ENCODE measurements at regions not wholly inside any gene's neighbourhood (a gene's known extent, or its start where the extent isn't known, plus 50 kb on each side); places are given as distances from the start of the nearest gene placed in this dataset.

GRCh38 chr10:18976696-18977251 lies 71.8 kb upstream of the MALRD1 start:
- no peaks in the 10 kb centered on the region for H3K79me2 ChIP-seq (ENCODE audit: insufficient read depth, low read length)
- H3K27ac ChIP-seq (ENCODE audit: low read length), result no peak overlapping the region
- no peak overlapping the region for H3K4me3 ChIP-seq (ENCODE audit: low read depth in 1 of 2, low read length in 2 of 2)
- H3K4me1 ChIP-seq (ENCODE audit: insufficient read depth, low read length), result no peaks in the 10 kb centered on the region
- no peaks in the 10 kb centered on the region for H3K9me3 ChIP-seq (ENCODE audit: insufficient read depth, low read length, severe bottlenecking)
- no peak for TF ChIP-seq EZH2 (IDR thresholded peaks at IDR 0.05; ENCODE audit: borderline replicate concordance, low read depth, low read length, severe bottlenecking)
- no peak for TF ChIP-seq CTCF (IDR thresholded peaks at IDR 0.05; ENCODE audit: borderline replicate concordance, extremely low read depth, low read length, poor library complexity, severe bottlenecking)
- ATAC-seq (ENCODE audit: insufficient read depth, low read depth) (no peak), DNase-seq (no peak)
- no peaks in the 10 kb centered on the region for H3K36me3 ChIP-seq (ENCODE audit: insufficient read depth, low read length)
- H2AFZ ChIP-seq (ENCODE audit: low read depth, low read length), result no peak overlapping the region
- H3K27me3 ChIP-seq (ENCODE audit: insufficient read depth, low read length, poor library complexity), result no peaks in the 10 kb centered on the region
- H4K20me1 ChIP-seq (ENCODE audit: insufficient read depth, low read length), result no peaks in the 10 kb centered on the region
- no peak overlapping the region for H3K4me2 ChIP-seq (ENCODE audit: insufficient read depth, low read length)
- H3K9ac ChIP-seq (ENCODE audit: low read depth, low read length), result no peak overlapping the region

GRCh38 chr10:18980089-18980629 lies 68.4 kb upstream of the MALRD1 start:
- no peaks in the 10 kb centered on the region for H3K9me3 ChIP-seq (ENCODE audit: insufficient read depth, low read length, severe bottlenecking)
- no peak overlapping the region for H3K9ac ChIP-seq (ENCODE audit: low read depth, low read length)
- H3K27me3 ChIP-seq (ENCODE audit: insufficient read depth, low read length, poor library complexity), result no peaks in the 10 kb centered on the region
- TF ChIP-seq EZH2 (IDR thresholded peaks at IDR 0.05; ENCODE audit: borderline replicate concordance, low read depth, low read length, severe bottlenecking), result no peak
- TF ChIP-seq CTCF (IDR thresholded peaks at IDR 0.05; ENCODE audit: borderline replicate concordance, extremely low read depth, low read length, poor library complexity, severe bottlenecking), result no peak
- no peak for ATAC-seq (ENCODE audit: insufficient read depth, low read depth)
- no peaks in the 10 kb centered on the region for H3K4me1 ChIP-seq (ENCODE audit: insufficient read depth, low read length)
- no peak for DNase-seq
- no peak overlapping the region for H3K27ac ChIP-seq (ENCODE audit: low read length)
- H4K20me1 ChIP-seq (ENCODE audit: insufficient read depth, low read length), result no peaks in the 10 kb centered on the region
- H2AFZ ChIP-seq (ENCODE audit: low read depth, low read length), result no peak overlapping the region
- H3K36me3 ChIP-seq (ENCODE audit: insufficient read depth, low read length), result no peaks in the 10 kb centered on the region
- no peaks in the 10 kb centered on the region for H3K79me2 ChIP-seq (ENCODE audit: insufficient read depth, low read length)
- no peak overlapping the region for H3K4me2 ChIP-seq (ENCODE audit: insufficient read depth, low read length)
- H3K4me3 ChIP-seq (ENCODE audit: low read depth in 1 of 2, low read length in 2 of 2), result no peak overlapping the region

DNA sequence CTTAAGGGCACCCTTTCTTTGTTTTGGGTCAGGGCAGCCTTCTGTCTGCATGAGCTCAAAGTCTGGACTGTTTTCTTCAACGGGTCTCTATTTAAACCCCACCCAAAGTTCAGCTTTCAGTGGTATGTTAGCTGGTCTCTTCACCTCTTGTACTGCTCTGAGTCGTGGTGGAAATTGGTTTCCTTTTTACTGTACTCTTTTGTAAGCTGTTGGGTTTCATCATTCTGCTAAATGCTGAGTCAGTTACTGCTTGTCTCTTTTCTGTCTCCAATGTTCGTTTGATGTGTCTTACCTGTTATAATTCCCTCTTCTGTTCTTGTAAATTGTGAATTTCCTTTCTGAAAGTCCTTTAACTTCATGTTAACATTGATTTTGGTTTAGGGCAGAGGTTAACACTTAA lies 64.1 kb upstream of the MALRD1 start:
- ATAC-seq (ENCODE audit: insufficient read depth, low read depth) (peak; percentile 27; the same call in 1 of the 3 replicates), DNase-seq (no peak)
- H3K4me2 ChIP-seq (ENCODE audit: insufficient read depth, low read length), result no peak overlapping the region
- no peak overlapping the region for H3K9ac ChIP-seq (ENCODE audit: low read depth, low read length)
- H3K27ac ChIP-seq (ENCODE audit: low read length), result no peak overlapping the region
- H3K27me3 ChIP-seq (ENCODE audit: insufficient read depth, low read length, poor library complexity), result no peaks in the 10 kb centered on the region
- peaks cover 2% of the 10 kb centered on the region for H3K9me3 ChIP-seq (ENCODE audit: insufficient read depth, low read length, severe bottlenecking)
- no peaks in the 10 kb centered on the region for H3K36me3 ChIP-seq (ENCODE audit: insufficient read depth, low read length)
- H3K4me3 ChIP-seq (ENCODE audit: low read depth in 1 of 2, low read length in 2 of 2), result no peak overlapping the region
- TF ChIP-seq CTCF (IDR thresholded peaks at IDR 0.05; ENCODE audit: borderline replicate concordance, extremely low read depth, low read length, poor library complexity, severe bottlenecking), result no peak
- no peak for TF ChIP-seq EZH2 (IDR thresholded peaks at IDR 0.05; ENCODE audit: borderline replicate concordance, low read depth, low read length, severe bottlenecking)
- H4K20me1 ChIP-seq (ENCODE audit: insufficient read depth, low read length), result no peaks in the 10 kb centered on the region
- H3K4me1 ChIP-seq (ENCODE audit: insufficient read depth, low read length), result no peaks in the 10 kb centered on the region
- H2AFZ ChIP-seq (ENCODE audit: low read depth, low read length), result no peak overlapping the region
- H3K79me2 ChIP-seq (ENCODE audit: insufficient read depth, low read length), result no peaks in the 10 kb centered on the region
